Uterus (tissue), 2 donors: ENCODE measurements at regions not wholly inside any gene's neighbourhood (a gene's known extent, or its start where the extent isn't known, plus 50 kb on each side); places are given as distances from the start of the nearest gene placed in this dataset.

Experiments used
- CTCF ChIP-seq, 4 experiments: fragments of 200-600 bp in 2 of 4; fragments of 450-650 bp in 2 of 4; sonication (generic) in 2 of 4; IDR thresholded peaks; one replicate each; pipeline ENCODE4 v1.5.1; 2016 to 2019; ENCODE audit warnings: antibody characterized with exemption in 4 of 4, mild to moderate bottlenecking in 2 of 4, moderate library complexity in 1 of 4
- POLR2A ChIP-seq, 2 donors: fragments of 450-650 bp; IDR thresholded peaks; one replicate each; pipeline ENCODE4 v1.6.1; 2016; ENCODE audit warnings: antibody characterized with exemption in 2 of 2, mild to moderate bottlenecking in 1 of 2, moderate library complexity in 1 of 2

GRCh38 chr2:71791061-71791450 lies 337.7 kb downstream of the DYSF start:
- TF ChIP-seq POLR2A (IDR thresholded peaks at IDR 0.05): no peak
- TF ChIP-seq CTCF (IDR thresholded peaks at IDR 0.05): no peak
